NT2/D1 (cell line): ENCODE measurements at regions not wholly inside any gene's neighbourhood (a gene's known extent, or its start where the extent isn't known, plus 50 kb on each side); places are given as distances from the start of the nearest gene placed in this dataset.

Experiments used
- DNase-seq: peaks from one replicate; pipeline ENCODE4 v3.0.0-alpha.2; 2011; ENCODE audit warnings: low read depth, low spot score
- H3K27me3 ChIP-seq: 2 replicates; pipeline ENCODE4 v1.6.0; 2011; ENCODE audit warnings: mild to moderate bottlenecking; ENCODE audit not compliant: insufficient read length, insufficient read depth
- H3K36me3 ChIP-seq: 2 replicates; pipeline ENCODE4 v1.6.1; 2011; ENCODE audit warnings: mild to moderate bottlenecking, low read length, mixed read lengths; ENCODE audit not compliant: insufficient read depth, insufficient read length
- H3K4me1 ChIP-seq: 2 replicates; pipeline ENCODE4 v1.5.1; 2011; ENCODE audit not compliant: insufficient read depth, insufficient read length
- H3K4me3 ChIP-seq: 2 replicates; pipeline ENCODE4 v1.5.1; 2011; ENCODE audit warnings: low read depth; ENCODE audit not compliant: insufficient read length
- H3K9ac ChIP-seq: 2 replicates; pipeline ENCODE4 v1.6.0; 2011; ENCODE audit warnings: low read depth; ENCODE audit not compliant: insufficient read length
- H3K9me3 ChIP-seq: 2 replicates; pipeline ENCODE4 v1.5.1; 2011; ENCODE audit warnings: mild to moderate bottlenecking, low read length; ENCODE audit not compliant: insufficient read depth
- SUZ12 ChIP-seq: IDR thresholded peaks from 2 replicates; pipeline ENCODE4 v1.6.1; 2011; ENCODE audit not compliant: insufficient read length, insufficient read depth; ENCODE audit errors: extremely low read depth
- YY1 ChIP-seq: IDR thresholded peaks from 2 replicates; pipeline ENCODE4 v1.6.1; 2011; ENCODE audit not compliant: insufficient read length, insufficient read depth
- ZNF274 ChIP-seq: IDR thresholded peaks from 2 replicates; pipeline ENCODE4 v1.6.1; 2011; ENCODE audit warnings: mild to moderate bottlenecking, low read depth, low read length

- no peak overlapping the region for H3K9ac ChIP-seq
- no peaks in the 10 kb centered on the region for H3K27me3 ChIP-seq
- DNase-seq, result no peak
- no peaks in the 10 kb centered on the region for H3K4me1 ChIP-seq
- TF ChIP-seq YY1 (no peak), SUZ12 (no peak), ZNF274 (no peak)
- no peaks in the 10 kb centered on the region for H3K9me3 ChIP-seq
- H3K36me3 ChIP-seq, result no peaks in the 10 kb centered on the region
- no peak overlapping the region for H3K4me3 ChIP-seq
These were observed 145.3 kb upstream of the ADAMTS5 start for GRCh38 chr21:27112186-27112585.

- DNase-seq, result no peak
- Histone ChIP-seq H3K36me3 (no peaks in the 10 kb centered on the region), H3K9me3 (no peaks in the 10 kb centered on the region), H3K4me1 (no peaks in the 10 kb centered on the region), H3K9ac (no peak overlapping the region), H3K27me3 (no peaks in the 10 kb centered on the region), H3K4me3 (no peak overlapping the region)
- TF ChIP-seq SUZ12 (no peak), YY1 (no peak), ZNF274 (no peak)
These were observed 144.1 kb upstream of the ADAMTS5 start for GRCh38 chr21:27110956-27111355.

- TF ChIP-seq SUZ12 (no peak), YY1 (no peak), ZNF274 (no peak)
- Histone ChIP-seq H3K4me1 (no peaks in the 10 kb centered on the region), H3K4me3 (no peak overlapping the region), H3K27me3 (no peaks in the 10 kb centered on the region), H3K36me3 (no peaks in the 10 kb centered on the region), H3K9me3 (no peaks in the 10 kb centered on the region), H3K9ac (no peak overlapping the region)
- no peak for DNase-seq
These were observed 141.8 kb upstream of the ADAMTS5 start for GRCh38 chr21:27108701-27109100.

- Histone ChIP-seq H3K4me1 (no peaks in the 10 kb centered on the region), H3K27me3 (no peaks in the 10 kb centered on the region), H3K9ac (no peak overlapping the region), H3K36me3 (no peaks in the 10 kb centered on the region), H3K4me3 (no peak overlapping the region), H3K9me3 (no peaks in the 10 kb centered on the region)
- TF ChIP-seq ZNF274, result no peak
- no peak for DNase-seq
These were observed 141.3 kb upstream of the ADAMTS5 start for GRCh38 chr21:27108228-27108627.

GRCh38 chr21:27104846-27105431, 138.1 kb upstream of the ADAMTS5 start:
- no peaks in the 10 kb centered on the region for H3K4me1 ChIP-seq
- no peak for TF ChIP-seq YY1
- no peak for TF ChIP-seq SUZ12
- no peak for TF ChIP-seq ZNF274
- H3K36me3 ChIP-seq, result no peaks in the 10 kb centered on the region
- H3K4me3 ChIP-seq, result no peak overlapping the region
- no peak overlapping the region for H3K9ac ChIP-seq
- no peaks in the 10 kb centered on the region for H3K27me3 ChIP-seq
- no peak for DNase-seq
- H3K9me3 ChIP-seq, result 0 out of 2 replicates have a peak, but pooled peaks cover 4% of the 10 kb centered on the region

- TF ChIP-seq ZNF274 (no peak), YY1 (no peak), SUZ12 (no peak)
- Histone ChIP-seq H3K9ac (no peak overlapping the region), H3K4me1 (no peaks in the 10 kb centered on the region), H3K36me3 (no peaks in the 10 kb centered on the region), H3K4me3 (no peak overlapping the region), H3K27me3 (no peaks in the 10 kb centered on the region), H3K9me3 (0 out of 2 replicates have a peak, but pooled peaks cover 5% of the 10 kb centered on the region)
- DNase-seq, result no peak
These were observed 136.9 kb upstream of the ADAMTS5 start for GRCh38 chr21:27103768-27104167.

GRCh38 chr21:27101523-27101922, 134.6 kb upstream of the ADAMTS5 start:
- H3K36me3 ChIP-seq, result no peaks in the 10 kb centered on the region
- DNase-seq, result no peak
- H3K4me1 ChIP-seq, result no peaks in the 10 kb centered on the region
- no peak overlapping the region for H3K4me3 ChIP-seq
- H3K9me3 ChIP-seq, result 0 out of 2 replicates have a peak, but pooled peaks cover 5% of the 10 kb centered on the region
- TF ChIP-seq SUZ12, result no peak
- no peak for TF ChIP-seq ZNF274
- no peak for TF ChIP-seq YY1
- no peaks in the 10 kb centered on the region for H3K27me3 ChIP-seq
- no peak overlapping the region for H3K9ac ChIP-seq
